OCI-M1 (cell line): ENCODE measurements at regions not wholly inside any gene's neighbourhood (a gene's known extent, or its start where the extent isn't known, plus 50 kb on each side); places are given as distances from the start of the nearest gene placed in this dataset.

ENCODE experiments used
- DNase-seq: peaks from one replicate; lab custom pipeline; 2025; lab: John Stamatoyannopoulos, UW

DNA sequence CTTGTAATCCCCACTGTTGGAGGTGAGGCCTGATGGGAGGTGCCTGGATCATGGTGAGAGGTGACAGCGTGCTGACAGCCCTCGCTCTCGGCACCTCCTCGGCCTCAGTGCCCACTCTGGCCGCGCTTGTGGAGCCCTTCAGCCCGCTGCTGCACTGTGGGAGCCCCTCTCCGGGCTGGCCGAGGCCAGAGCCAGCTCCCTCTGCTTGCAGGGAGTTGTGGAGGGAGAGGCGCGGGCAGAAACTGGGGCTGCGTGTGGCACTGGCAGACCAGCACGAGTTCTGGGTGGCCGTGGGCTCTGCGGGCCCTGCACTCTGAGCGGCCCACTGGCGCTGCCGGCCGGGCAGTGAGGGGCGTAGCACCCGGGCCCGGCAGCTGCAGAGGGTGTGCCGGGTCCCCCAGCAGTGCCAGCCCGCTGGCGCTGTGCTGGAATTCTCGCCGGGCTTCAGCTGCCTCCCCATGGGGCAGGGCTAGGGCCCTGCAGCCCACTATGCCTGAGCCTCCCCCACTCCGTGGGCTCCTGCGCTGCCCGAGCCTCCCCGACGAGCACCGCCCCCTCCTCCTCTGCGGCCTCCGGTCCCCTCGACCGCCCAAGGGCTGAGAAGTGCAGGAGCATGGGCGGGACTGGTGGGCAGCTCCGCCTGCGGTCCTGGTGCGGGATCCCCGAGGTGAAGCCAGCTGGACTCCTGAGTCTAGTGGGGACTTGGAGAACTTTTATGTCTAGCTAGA, 197.1 kb downstream of the SPP2 start:
- no peak for DNase-seq

DNA sequence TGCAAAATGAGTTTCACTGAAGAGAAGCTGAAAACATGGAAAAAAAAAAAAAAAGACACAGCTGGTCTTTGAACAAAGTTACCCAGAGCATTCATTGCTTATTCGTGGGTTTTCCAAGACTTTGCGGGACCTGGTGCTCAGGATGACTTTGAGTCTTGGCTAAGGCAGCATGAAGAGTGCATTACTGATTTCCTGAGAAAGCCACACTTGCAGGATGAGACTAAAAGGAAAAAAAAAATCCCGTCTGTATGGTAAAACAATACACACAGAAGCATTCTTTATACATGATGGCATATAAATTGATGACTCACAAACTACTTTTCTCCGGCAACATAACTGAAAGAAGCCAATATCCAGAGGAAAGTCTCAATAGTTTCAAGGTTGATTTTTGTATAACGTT, 195.4 kb downstream of the SPP2 start:
- DNase-seq = no peak

DNA sequence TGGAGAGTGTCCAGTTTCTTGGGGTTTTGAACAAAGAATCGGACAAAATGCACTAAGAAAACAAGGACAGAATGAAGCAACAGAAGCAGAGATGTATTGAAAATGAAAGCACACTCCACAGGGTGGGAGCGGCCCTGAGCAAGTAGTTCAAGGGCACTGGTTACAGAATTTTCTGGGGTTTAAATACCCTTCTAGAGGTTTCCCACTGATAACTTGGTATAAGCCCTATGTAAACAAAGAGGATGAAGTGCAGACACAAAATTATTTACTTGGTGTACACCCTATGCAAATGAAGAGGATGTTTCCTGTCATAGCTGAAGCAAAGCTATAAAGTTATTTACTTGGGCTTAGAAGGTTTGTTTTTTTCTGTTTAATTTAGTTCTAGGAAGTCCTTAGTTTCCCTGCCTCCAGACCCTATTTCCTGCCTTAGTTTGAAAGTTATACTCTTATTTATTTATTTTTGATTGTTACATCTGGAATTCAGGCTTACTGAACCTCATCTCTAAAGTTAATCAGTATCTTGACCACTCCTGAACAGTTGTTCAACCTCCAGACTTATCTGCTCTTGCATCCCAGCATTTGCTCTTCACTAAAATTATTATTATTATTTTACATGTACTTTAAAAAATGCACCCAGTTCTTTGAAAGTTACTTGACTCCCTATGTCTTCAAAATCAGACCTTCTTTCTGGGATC, 193.5 kb downstream of the SPP2 start:
- no peak for DNase-seq

DNA sequence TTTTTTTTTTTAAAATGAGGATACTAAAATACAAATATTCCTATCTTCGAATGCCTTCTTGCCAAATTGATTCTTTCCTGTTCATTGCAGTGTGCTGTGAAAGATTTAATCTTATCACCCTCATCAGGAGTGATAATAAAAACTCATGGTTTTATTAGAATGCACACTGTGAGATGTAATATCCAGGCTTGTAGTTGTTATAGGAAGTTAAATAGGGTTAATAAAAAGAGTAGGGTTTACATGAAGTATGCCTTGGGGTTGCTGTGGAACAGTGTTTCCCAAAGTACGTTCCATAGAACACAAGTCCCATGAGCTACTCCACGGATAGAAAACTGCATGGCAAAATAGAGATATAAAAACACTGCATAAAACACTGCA, 191.9 kb downstream of the SPP2 start:
- no peak for DNase-seq

DNA sequence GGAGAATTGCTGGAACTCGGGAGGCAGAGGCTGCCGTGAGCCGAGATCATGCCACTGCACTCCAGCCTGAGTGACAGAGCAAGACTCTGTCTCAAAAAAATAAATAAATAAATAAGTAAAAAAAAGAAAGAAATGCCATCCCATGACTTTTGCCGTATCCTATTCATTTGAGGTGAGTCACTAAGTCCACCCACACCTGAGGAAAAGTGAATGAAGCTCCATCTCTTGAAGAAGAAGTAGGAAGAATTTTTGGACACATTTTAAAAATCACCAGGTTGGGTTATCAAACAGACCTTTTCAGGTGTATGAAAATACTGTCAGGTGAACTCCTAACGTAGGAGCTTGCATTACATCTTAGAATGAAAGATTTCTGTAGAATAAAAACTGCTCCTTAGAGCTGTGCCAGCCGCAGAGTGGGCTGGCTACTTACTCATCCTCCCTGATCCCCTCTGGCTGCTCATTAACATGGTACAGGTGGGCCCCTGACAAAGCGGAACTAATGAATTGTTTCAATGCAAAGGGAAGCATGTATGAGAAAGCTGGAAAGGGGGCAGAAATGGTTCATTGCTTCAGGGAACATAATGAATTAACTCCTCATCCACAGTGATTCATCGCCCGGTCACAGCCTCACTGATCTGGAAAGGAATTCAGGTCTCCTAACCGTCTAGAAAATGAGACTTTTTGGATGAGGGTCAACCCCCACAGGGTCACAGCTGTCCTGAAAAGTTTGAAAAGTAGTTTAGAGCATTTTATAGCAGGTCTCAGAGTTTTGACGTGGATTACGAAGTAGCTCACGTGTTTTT, 191.4 kb downstream of the SPP2 start:
- DNase-seq = no peak

DNA sequence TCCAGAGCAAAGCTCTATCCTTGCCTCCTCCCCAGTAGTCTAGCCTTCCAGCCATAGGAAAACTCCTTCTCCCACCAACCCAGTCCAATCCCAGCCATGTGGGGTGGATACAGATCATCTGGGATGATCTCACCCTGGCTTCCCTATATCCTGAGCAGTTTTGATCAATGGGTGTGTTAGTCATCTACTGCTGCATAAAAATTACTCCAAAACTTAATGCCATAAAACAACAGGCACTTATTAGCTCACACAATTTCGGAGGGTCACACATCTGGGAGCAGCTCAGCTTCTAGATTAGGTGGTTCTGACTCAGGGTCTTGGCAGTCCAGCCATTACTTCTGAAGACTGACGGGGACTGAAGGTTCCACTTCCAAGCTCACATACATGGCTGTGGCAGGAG, 190.4 kb downstream of the SPP2 start:
- DNase-seq = no peak

DNA sequence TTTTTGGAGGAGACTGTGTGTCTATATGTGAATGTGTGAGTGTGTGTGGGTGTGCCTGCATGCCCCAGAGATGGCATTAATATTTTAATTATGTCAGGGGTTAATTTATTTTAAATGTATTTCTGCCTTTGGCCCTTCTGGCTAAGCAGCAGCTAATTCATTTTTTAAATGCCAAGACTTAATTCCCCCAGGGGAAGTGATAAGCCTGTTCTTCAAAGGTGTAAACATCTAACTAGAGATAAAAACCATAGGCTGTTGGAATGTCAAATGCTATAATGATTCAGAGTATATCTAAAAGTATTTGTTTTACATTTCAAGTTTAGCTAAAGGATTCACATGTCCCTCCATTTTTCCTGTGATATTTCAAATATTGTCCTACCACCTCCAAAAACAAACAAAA, 184.7 kb downstream of the SPP2 start:
- no peak for DNase-seq

DNA sequence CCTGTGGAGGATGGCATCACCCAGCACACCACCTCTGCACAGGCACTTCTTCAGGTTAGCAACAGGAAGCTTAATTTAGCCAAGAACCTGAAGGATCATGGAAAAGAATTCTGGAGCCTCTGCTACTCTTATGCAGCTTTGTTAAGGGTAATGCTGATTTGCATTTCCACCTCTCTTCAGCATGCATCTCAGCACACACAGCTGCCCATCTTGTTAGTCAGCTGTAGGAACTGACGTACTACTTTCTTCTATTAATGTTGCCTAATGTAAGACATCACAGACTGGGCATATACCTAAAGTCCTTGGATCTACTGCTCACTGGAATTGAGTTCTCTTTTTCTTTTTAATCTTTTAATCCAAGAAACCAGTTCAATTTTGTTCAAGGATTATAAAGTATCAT, 181.0 kb downstream of the SPP2 start:
- DNase-seq = no peak

DNA sequence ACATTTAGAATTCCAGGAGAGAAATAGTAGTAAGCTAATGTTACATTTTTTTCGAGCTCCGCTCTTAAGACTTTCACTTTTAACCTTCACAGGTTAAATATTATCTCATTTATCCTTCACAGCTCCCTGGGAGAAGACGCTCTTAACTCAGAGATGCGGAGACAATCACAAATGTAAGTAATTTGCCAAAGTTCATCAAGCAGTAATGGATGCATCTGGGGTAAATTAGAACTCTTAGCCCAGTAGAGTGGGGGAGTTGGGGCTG, 168.5 kb downstream of the SPP2 start:
- DNase-seq = no peak

DNA sequence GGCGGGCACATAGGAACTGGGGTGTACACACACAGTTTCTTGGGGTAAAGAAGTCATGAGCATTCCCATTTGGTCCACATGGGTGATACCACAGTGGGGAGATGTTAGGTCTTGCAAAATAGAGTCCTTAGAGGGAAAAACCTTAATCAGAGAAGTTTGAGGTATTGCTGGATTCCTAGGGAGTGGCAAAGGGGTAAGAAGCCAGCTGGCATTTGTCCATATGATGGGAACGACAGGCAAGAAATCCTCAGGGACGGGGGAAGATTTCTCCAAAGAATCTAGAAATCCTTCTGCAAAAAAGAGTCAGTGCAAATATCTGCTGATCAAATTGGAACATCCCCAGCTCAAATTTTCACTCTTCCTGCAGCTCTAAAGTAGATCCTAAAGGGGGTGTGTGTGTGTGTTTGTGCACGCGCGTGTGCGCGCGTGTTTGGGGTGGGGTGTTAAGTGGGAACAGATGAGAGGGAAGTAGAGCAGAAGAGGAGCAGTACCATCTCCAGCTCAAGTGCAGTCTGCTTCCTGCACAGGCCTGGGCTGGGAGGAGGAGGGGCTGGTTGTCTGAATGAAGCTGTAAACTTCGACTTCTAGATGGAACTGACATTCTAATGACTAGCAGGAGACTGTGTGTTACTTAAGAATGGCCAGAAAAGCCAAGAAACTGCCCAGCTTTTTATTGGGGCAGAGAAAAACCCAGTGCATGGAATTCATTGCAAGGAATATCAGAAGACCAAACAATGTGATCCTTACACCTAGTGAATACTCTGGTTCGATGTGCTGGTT, 168.0 kb downstream of the SPP2 start:
- DNase-seq = no peak

DNA sequence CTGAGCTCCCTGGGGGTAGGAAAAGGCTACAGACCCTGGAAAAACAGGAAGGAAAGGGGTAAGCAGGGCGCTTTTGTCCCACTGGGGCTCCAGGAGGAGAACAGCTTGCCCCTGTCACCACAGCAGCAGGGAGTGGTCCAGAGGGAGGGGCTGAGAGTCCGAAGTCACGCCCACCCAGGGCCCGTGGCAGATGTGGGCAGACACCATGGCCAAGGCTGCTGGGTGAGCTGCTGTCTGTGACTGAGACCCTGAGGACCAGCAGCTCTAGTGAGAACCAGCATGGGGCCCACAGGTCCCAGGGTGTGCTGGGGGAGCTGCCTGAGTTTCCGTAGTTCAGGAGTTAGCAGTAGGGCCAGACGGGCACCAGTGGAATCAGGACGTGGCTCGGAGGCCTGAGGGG, 162.0 kb downstream of the SPP2 start:
- DNase-seq = no peak

DNA sequence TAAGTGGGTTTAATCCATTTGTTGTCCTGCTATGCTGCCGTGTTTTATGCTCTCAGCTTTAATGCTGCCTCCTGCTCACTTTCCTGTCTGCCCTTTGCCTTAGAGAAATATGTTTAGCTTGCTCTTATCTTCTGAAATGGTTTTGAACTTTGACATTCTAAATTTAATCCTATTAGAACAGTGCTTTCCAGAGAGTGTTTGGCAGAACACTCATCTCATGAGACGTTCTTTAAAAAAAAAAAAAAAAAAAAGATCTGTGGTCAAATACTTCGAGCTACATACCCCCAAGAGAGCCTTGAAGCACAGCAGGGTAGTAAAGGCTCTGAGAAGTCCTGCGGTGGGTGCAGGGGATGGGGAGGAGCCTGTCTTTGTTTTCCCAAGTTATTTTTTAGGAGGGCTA, 161.3 kb downstream of the SPP2 start:
- DNase-seq = no peak

DNA sequence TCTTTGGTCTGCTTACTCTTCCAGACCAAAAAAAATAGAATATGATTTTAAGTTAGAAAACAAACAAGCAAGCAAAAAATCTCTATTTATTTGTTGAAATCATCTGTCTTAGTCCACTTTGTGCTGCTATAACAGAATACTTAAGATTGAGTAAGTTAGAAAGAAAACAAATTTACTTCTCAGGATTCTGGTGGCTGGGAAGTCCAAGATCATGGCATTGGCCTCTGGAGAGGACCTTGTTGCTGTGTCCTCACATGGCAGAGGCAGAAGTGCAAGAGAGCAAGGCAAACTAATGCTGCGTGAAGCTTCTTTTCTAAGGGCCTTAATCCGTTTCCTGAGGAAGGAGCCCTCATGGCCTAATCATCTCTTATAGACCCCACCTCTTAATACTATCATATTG, 156.2 kb downstream of the SPP2 start:
- no peak for DNase-seq

DNA sequence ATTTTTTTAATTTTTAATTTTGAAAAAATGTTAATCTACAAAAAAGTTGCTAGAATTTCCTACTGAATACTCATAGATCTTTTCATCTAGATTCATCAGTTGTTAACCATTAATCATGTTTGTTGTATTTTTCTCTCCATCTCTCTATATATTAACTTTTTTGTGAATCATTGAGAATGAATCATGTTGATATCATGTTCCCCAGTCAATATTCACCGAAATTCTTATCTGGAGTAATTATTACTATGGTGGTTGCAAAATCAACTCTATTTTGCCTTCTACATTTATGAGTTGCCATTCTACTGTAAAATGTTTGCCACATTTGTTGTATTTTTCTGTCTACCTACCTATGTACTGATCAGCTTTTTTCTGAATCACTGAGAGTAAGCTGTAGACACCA, 154.0 kb downstream of the SPP2 start:
- no peak for DNase-seq

DNA sequence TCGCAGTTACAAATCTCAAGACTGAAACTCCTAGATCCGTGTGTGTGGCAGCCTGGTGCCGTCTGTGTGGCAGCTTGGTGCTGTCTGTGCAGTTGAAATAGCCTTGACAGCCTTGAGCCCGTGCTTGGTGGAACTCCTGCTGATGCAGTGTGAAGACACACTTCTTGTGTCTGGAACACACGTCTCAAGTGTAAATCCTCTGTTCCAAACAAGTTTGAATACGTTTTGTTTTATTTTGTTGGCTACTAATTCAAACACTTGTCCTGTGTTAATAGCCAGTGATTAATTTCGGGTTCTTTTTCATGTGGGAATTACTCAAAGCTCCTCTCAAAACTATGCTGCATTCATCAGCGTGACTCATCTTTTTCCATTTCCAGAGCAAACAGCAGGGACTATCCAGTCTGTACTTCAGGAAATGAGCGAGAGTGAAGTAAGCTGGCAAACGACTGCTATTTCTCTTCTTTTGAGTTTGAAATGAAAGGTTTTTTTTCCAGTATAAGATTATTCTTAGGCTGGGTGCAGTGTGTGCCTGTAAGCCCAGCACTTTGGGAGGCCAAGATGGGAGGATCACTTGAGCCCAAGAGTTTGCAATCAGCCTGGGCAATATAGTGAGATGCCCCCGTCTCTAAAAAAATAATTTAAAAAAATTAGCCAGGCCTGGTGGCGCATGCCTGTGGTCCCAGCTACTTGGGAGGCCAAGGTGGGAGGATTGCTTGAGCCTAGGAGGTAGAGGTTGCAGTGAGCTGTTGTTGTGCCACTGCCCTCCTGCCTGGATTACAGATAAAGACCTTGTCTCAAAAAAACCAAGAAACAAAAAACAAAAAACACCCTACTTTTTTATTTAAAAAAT, 152.9 kb downstream of the SPP2 start:
- no peak for DNase-seq

DNA sequence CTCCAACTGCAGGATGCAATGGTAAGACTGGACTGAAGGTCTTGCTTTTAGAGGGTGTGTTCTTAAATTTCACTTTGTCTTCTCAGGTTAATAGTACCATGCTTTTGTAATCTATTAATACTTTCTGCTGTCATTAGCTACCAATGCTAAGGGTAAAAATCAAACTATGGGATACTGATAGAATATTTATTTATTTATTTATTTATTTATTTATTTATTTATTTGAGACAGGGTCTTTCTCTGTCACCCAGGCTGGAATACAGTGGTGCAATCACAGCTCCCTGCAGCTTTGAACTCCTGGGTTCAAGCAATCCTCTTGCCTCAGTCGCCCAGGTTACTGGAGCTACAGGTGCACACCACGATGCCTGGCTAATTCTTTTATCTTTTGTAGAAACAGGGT, 152.1 kb downstream of the SPP2 start:
- DNase-seq = no peak

DNA sequence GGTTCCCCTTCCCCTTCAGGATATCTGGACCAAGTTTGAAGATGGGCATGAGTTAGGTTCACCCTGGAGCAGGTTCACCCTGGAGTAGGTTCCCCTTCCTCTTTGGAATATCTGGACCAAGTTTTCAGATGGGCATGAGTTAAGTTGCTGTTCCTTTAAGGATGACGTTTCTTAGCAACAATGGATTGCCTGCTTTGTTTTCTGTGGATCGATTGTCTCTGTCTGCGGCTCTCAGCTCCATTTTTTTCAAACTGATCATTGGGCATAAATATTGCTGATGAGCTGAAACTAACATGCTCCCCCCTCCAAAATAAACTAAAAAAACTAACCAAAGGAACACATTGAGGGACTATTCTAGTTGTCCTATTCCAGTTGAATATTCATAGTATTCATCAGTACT, 149.5 kb downstream of the SPP2 start:
- no peak for DNase-seq

DNA sequence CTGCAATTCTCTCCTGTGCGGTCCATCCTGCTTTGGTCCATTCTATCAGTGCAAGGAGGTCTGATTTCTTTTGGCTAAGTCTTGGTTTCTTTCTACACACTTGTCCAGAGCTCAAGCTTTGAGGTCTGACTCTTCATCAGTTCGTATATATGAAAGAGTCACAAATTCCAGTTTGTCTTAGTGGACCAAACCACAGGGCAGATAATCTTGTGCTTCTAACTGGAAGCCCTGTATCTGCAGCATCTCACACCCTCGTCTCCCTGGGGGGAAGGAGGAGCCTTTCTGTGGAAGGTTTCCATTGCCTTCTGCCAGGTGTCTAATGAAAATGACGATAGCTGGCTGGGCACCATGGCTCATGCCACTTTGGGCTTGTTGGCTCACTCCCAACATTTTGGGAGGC, 148.5 kb downstream of the SPP2 start:
- DNase-seq = no peak

DNA sequence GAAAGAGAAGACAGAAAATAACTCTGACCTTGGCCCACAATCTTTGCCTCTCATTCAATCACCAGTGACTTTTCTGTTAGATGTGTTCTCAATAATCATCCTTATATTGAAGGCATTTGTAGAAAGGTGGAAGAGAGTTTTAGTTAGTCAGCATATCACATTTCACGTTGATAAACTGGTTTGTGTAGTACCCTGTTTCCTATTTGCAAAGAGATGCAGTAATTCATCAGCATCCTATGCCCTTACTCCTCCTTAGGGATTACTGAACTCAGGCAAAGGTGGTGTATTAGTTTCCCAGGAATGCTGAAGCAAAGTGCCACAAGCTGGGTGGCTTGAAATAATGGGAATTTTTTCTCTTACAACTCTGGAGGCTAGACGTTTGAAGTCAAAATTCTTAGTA, 145.0 kb downstream of the SPP2 start:
- DNase-seq = no peak

DNA sequence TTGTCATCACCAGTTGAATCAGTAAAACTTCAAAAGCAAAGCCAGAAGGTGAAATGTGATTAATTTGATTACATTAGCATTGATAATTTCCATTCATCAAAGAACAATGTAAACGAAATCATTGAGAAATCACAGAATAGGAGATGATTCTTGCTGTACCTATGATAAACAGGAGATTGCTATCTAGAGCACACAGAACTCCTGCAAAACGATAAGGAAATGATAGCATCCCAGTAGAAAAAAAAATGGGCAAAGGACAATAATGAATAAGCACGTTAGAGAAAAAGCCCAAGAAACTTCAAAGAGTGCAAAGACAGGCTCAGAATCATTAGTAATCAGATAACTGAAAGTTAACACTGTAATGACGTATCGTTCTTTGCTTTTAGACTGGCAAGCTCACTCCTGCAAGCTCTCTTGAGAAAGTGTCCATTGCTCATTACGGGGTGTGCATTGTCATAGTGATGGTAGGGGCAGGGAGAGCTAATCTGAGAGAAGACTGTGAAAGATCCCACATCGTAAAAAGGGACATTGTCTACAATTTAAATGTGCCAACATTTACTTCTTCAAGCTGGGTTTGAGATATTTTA, 143.6 kb downstream of the SPP2 start:
- DNase-seq = no peak

DNA sequence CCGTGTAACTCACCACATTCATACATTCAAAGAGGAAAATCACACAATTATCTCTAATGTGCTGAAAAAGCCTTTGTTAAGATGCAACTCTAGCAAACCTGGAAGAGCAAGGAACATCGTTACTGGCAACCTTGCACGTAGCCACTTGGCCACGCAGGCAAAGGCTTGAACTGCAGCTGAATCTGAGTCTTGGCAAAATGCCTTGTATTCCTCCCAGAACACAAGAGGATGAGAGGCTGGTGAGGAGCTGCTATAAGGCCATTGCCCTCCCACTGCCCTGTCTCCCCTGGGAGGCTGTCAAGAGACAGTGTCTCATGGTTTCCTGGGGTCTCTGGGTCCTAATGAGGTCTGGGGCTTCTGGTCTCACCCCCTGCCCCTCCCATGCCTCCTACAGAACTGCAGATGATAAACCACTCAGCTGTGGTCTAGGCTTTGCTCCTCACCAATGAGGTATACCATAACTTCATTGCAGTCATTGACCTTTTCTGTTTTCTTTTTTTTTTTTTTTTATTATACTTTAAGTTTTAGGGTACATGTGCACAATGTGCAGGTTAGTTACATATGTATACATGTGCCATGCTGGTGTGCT, 141.4 kb downstream of the SPP2 start:
- no peak for DNase-seq
